ENCODE measurements at regions not wholly inside any gene's neighbourhood (a gene's known extent, or its start where the extent isn't known, plus 50 kb on each side); places are given as distances from the start of the nearest gene placed in this dataset.

DNA sequence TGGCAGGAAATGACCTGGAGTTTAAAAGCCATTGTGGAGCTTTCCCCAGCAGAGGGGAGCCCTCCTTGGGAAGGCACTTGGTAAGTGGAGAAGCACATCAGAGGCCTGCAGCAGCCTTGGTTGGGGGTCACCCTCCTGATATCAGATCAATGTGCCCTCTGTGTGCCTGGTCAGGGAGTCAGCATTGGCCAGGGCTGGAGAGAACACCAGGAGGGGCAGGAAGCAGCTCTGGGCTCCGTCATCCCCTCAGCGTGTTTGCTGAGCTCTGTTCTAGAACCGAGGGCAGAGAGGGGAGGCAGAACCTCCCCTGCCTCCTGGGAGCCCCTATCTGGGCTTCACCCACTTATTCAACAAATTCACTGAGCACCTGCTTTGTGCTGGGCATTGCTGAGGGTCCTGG, 846.0 kb downstream of the TBC1D22A start:
- H3K27ac ChIP-seq = no peak overlapping the region
- H3K4me3 ChIP-seq = no peak overlapping the region
- DNase-seq = no peak
- intact Hi-C loops (cut with DNase I) = no loop called here
- H3K4me1 ChIP-seq (replicated peaks in 1 of 2) = no peaks in the 10 kb centered on the region
- H3K9me3 ChIP-seq (replicated peaks in 1 of 3) = no peaks in the 10 kb centered on the region
- no peaks in the 10 kb centered on the region for H3K27me3 ChIP-seq
- TF ChIP-seq, protein P1, sequence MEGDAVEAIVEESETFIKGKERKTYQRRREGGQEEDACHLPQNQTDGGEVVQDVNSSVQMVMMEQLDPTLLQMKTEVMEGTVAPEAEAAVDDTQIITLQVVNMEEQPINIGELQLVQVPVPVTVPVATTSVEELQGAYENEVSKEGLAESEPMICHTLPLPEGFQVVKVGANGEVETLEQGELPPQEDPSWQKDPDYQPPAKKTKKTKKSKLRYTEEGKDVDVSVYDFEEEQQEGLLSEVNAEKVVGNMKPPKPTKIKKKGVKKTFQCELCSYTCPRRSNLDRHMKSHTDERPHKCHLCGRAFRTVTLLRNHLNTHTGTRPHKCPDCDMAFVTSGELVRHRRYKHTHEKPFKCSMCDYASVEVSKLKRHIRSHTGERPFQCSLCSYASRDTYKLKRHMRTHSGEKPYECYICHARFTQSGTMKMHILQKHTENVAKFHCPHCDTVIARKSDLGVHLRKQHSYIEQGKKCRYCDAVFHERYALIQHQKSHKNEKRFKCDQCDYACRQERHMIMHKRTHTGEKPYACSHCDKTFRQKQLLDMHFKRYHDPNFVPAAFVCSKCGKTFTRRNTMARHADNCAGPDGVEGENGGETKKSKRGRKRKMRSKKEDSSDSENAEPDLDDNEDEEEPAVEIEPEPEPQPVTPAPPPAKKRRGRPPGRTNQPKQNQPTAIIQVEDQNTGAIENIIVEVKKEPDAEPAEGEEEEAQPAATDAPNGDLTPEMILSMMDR (IDR thresholded peaks at IDR 0.05) = no peak
- no peak for TF ChIP-seq POLR2A (IDR thresholded peaks at IDR 0.05)
- no peaks in the 10 kb centered on the region for H3K36me3 ChIP-seq (replicated peaks in 1 of 2)
- WGBS, 4 donors = 72 to 80% (median 80%) methylated on average over 3 of the region's 3 CpGs

- no peak for DNase-seq
- intact Hi-C loops (cut with DNase I) = no loop called here
- 69 to 89% (median 78%) methylated on average over 6 to 7 of the region's 7 CpGs for WGBS, 4 donors
These were observed 845.0 kb downstream of the TBC1D22A start for GRCh38 chr22:47607486-47607885.

GRCh38 chr22:47606426-47606825, 844.0 kb downstream of the TBC1D22A start:
- H3K4me3 ChIP-seq = no peak overlapping the region
- H3K9me3 ChIP-seq (replicated peaks in 1 of 3) = no peaks in the 10 kb centered on the region
- H3K27me3 ChIP-seq = no peaks in the 10 kb centered on the region
- TF ChIP-seq POLR2A (IDR thresholded peaks at IDR 0.05) = no peak
- TF ChIP-seq, protein P1 (IDR thresholded peaks at IDR 0.05) = no peak
- no peaks in the 10 kb centered on the region for H3K4me1 ChIP-seq (replicated peaks in 1 of 2)
- DNase-seq = no peak
- WGBS, 4 donors = 85 to 92% (median 87%) methylated on average over 2 to 9 of the region's 9 CpGs
- intact Hi-C loops (cut with DNase I) = no loop called here
- no peak overlapping the region for H3K27ac ChIP-seq
- H3K36me3 ChIP-seq (replicated peaks in 1 of 2) = no peaks in the 10 kb centered on the region

More at GRCh38 chr22:47607486-47607885, 845.0 kb downstream of the TBC1D22A start:
- H3K27me3 ChIP-seq = no peaks in the 10 kb centered on the region
- no peak overlapping the region for H3K4me3 ChIP-seq
- no peaks in the 10 kb centered on the region for H3K4me1 ChIP-seq (replicated peaks in 1 of 2)
- H3K9me3 ChIP-seq (replicated peaks in 1 of 3) = no peaks in the 10 kb centered on the region
- H3K36me3 ChIP-seq (replicated peaks in 1 of 2) = no peaks in the 10 kb centered on the region
- no peak overlapping the region for H3K27ac ChIP-seq
- TF ChIP-seq, protein P1 (IDR thresholded peaks at IDR 0.05) = no peak
- TF ChIP-seq POLR2A (IDR thresholded peaks at IDR 0.05) = no peak

GRCh38 chr22:47605886-47606285, 843.4 kb downstream of the TBC1D22A start:
- WGBS, 4 donors = 54 to 79% (median 65%) methylated on average over 2 to 5 of the region's 5 CpGs
- Histone ChIP-seq H3K9me3 (replicated peaks in 1 of 3) (no peaks in the 10 kb centered on the region), H3K4me3 (no peak overlapping the region), H3K4me1 (replicated peaks in 1 of 2) (no peaks in the 10 kb centered on the region), H3K27ac (no peak overlapping the region), H3K27me3 (no peaks in the 10 kb centered on the region), H3K36me3 (replicated peaks in 1 of 2) (no peaks in the 10 kb centered on the region)
- intact Hi-C loops (cut with DNase I) = no loop called here
- TF ChIP-seq POLR2A (IDR thresholded peaks at IDR 0.05) = no peak
- TF ChIP-seq, protein P1 (IDR thresholded peaks at IDR 0.05) = no peak
- no peak for DNase-seq

Data from adrenal gland (tissue), 9 donors.